H9 (cell line): ENCODE measurements at regions not wholly inside any gene's neighbourhood (a gene's known extent, or its start where the extent isn't known, plus 50 kb on each side); places are given as distances from the start of the nearest gene placed in this dataset.
"Not testable (repeated sequence)": the region's sequence is repeated elsewhere in the genome, so short reads cannot be mapped to it uniquely, and the experiment has no call there.

Source experiments
- DNase-seq: peaks from one replicate; pipeline ENCODE4 v3.0.0-alpha.2; 2017
- H2AFZ ChIP-seq: one replicate; pipeline ENCODE4 v1.6.1; 2013; ENCODE audit warnings: mild to moderate bottlenecking, low read length, control low read depth, moderate library complexity
- H2AK5ac ChIP-seq: 2 replicates; pipeline ENCODE4 v1.6.1; 2013; ENCODE audit warnings: low read length, control low read depth, mixed read lengths; ENCODE audit not compliant: insufficient read length
- H2BK120ac ChIP-seq: one replicate; pipeline ENCODE4 v1.6.1; 2013; ENCODE audit warnings: low read depth, mild to moderate bottlenecking, low read length, control low read depth, inconsistent platforms; ENCODE audit not compliant: poor library complexity, severe bottlenecking
- H2BK12ac ChIP-seq: 2 replicates; pipeline ENCODE4 v1.6.1; 2013; ENCODE audit warnings: low read length, control low read depth, mixed read lengths, low read depth; ENCODE audit not compliant: insufficient read length
- H2BK15ac ChIP-seq: 2 replicates; pipeline ENCODE4 v1.6.1; 2013; ENCODE audit warnings: low read depth, low read length, control low read depth
- H2BK20ac ChIP-seq: one replicate; pipeline ENCODE4 v1.6.1; 2013; ENCODE audit warnings: low read depth, mild to moderate bottlenecking, low read length, control low read depth, inconsistent platforms; ENCODE audit not compliant: poor library complexity, severe bottlenecking
- H2BK5ac ChIP-seq: 2 replicates; pipeline ENCODE4 v1.6.1; 2013; ENCODE audit warnings: low read length, control low read depth, mixed read lengths; ENCODE audit not compliant: insufficient read length
- H3K14ac ChIP-seq: 2 replicates; pipeline ENCODE4 v1.6.1; 2013; ENCODE audit warnings: low read length, control low read depth; ENCODE audit not compliant: insufficient read depth
- H3K18ac ChIP-seq: 2 replicates; pipeline ENCODE4 v1.6.1; 2013; ENCODE audit warnings: low read depth, mild to moderate bottlenecking, mixed read lengths, low read length, control low read depth; ENCODE audit not compliant: insufficient read length
- H3K23ac ChIP-seq: 2 replicates; pipeline ENCODE4 v1.6.1; 2013; ENCODE audit warnings: low read length, control low read depth, mixed read lengths, low read depth; ENCODE audit not compliant: insufficient read length
- H3K23me2 ChIP-seq: 2 replicates; pipeline ENCODE4 v1.6.1; 2013; ENCODE audit warnings: low read depth, mild to moderate bottlenecking, mixed read lengths, low read length, control low read depth; ENCODE audit not compliant: insufficient read length, poor library complexity, severe bottlenecking
- H3K27ac ChIP-seq: 2 replicates; pipeline ENCODE4 v1.5.1; 2013; ENCODE audit warnings: low read length, control low read depth, mixed read lengths, low read depth; ENCODE audit not compliant: insufficient read length
- H3K27me3 ChIP-seq: 2 replicates; pipeline ENCODE4 v1.6.1; 2013; ENCODE audit warnings: low read length, control low read depth, inconsistent platforms; ENCODE audit not compliant: insufficient read depth
- H3K4ac ChIP-seq: 2 replicates; pipeline ENCODE4 v1.6.1; 2013; ENCODE audit warnings: low read depth, mild to moderate bottlenecking, control low read depth, inconsistent platforms, low read length, moderate library complexity
- H3K4me1 ChIP-seq: 2 replicates; pipeline ENCODE4 v1.6.1; 2013; ENCODE audit warnings: low read length, control low read depth, inconsistent platforms; ENCODE audit not compliant: insufficient read depth
- H3K4me2 ChIP-seq: 2 replicates; pipeline ENCODE4 v1.6.1; 2013; ENCODE audit warnings: low read length, control low read depth, mixed read lengths; ENCODE audit not compliant: insufficient read length, insufficient read depth
- H3K56ac ChIP-seq: 2 replicates; pipeline ENCODE4 v1.6.1; 2013; ENCODE audit warnings: low read depth, mild to moderate bottlenecking, mixed read lengths, low read length, control low read depth; ENCODE audit not compliant: insufficient read length
- H3K79me1 ChIP-seq: 2 replicates; pipeline ENCODE4 v1.6.1; 2013; ENCODE audit warnings: low read depth, mild to moderate bottlenecking, moderate library complexity, low read length, control low read depth, inconsistent platforms; ENCODE audit not compliant: insufficient read depth, poor library complexity, severe bottlenecking
- H3K79me2 ChIP-seq: 2 replicates; pipeline ENCODE4 v1.6.1; 2013; ENCODE audit warnings: low read length, control low read depth, inconsistent platforms; ENCODE audit not compliant: insufficient read depth
- H3K9ac ChIP-seq: 2 replicates; pipeline ENCODE4 v1.6.1; 2013; ENCODE audit warnings: low read length, control low read depth, mixed read lengths; ENCODE audit not compliant: insufficient read length; ENCODE audit errors: extremely low read depth
- H3K9me3 ChIP-seq: one replicate; pipeline ENCODE4 v1.6.1; 2013; ENCODE audit warnings: low read depth, low read length, inconsistent platforms; ENCODE audit not compliant: control insufficient read depth
- H3T11ph ChIP-seq: one replicate; pipeline ENCODE4 v1.6.1; 2013; ENCODE audit warnings: mild to moderate bottlenecking, low read length, control low read depth, inconsistent platforms
- H4K20me1 ChIP-seq: one replicate; pipeline ENCODE4 v1.6.1; 2013; ENCODE audit not compliant: control insufficient read depth, insufficient read length, insufficient read depth
- H4K5ac ChIP-seq: 2 replicates; pipeline ENCODE4 v1.6.1; 2013; ENCODE audit warnings: low read depth, mild to moderate bottlenecking, mixed read lengths, low read length, control low read depth; ENCODE audit not compliant: insufficient read length
- H4K8ac ChIP-seq: replicated peaks from 2 replicates; pipeline ENCODE4 v1.6.1; 2013; ENCODE audit warnings: low read length, control low read depth, mixed read lengths, low read depth; ENCODE audit not compliant: insufficient read length
- H4K91ac ChIP-seq: 2 replicates; pipeline ENCODE4 v1.6.1; 2013; ENCODE audit warnings: low read depth, mild to moderate bottlenecking, moderate library complexity, mixed read lengths, low read length, control low read depth; ENCODE audit not compliant: insufficient read length
- H3K27ac Mint-ChIP-seq, 3 experiments: 2 replicates in 2 of 3; 3 replicates in 1 of 3; pipeline ENCODE4 v1.8.0; 2020 to 2021; ENCODE audit warnings: mixed read lengths in 3 of 3, mild to moderate bottlenecking in 1 of 3, moderate library complexity in 1 of 3
- H3K27me3 Mint-ChIP-seq: 2 replicates; pipeline ENCODE4 v1.8.0; 2021; ENCODE audit warnings: low read depth, mild to moderate bottlenecking, moderate library complexity, mixed read lengths
- H3K36me3 Mint-ChIP-seq, 3 experiments: 2 replicates in 2 of 3; 3 replicates in 1 of 3; pipeline ENCODE4 v1.8.0; 2020 to 2021; ENCODE audit warnings: low read depth in 3 of 3, mixed read lengths in 3 of 3; ENCODE audit not compliant: insufficient read depth in 1 of 3
- H3K4me1 Mint-ChIP-seq, 2 experiments: 2 replicates each; pipeline ENCODE4 v1.8.0; 2020; ENCODE audit warnings: mixed read lengths in 2 of 2
- H3K4me3 Mint-ChIP-seq, 2 experiments: 2 replicates in 1 of 2; 3 replicates in 1 of 2; pipeline ENCODE4 v1.8.0; 2020 to 2021; ENCODE audit warnings: mild to moderate bottlenecking in 2 of 2, mixed read lengths in 2 of 2, moderate library complexity in 1 of 2
- H3K9me3 Mint-ChIP-seq, 2 experiments: 2 replicates in 1 of 2; 3 replicates in 1 of 2; pipeline ENCODE4 v1.8.0; 2020; ENCODE audit warnings: mild to moderate bottlenecking in 2 of 2, mixed read lengths in 2 of 2, moderate library complexity in 1 of 2
- WGBS: extraction: QIAGEN DNeasy Blood & Tissue Kit; methylation state at CpG from one replicate; pipeline ENCODE4 v1.1.7; 2013; ENCODE audit warnings: missing lambda C conversion rate, low lambda C conversion rate, mixed read lengths; ENCODE audit not compliant: insufficient read length; ENCODE audit errors: extremely low coverage; 5-methylcytosine and 5-hydroxymethylcytosine counted together
- TF ChIP-seq, protein P1 (sequence below): fragments of 200-600 bp; sonication (generic); conservative IDR thresholded peaks from 3 replicates; pipeline ENCODE4 v1.8.0; 2021; ENCODE audit warnings: antibody characterized with exemption, mild to moderate bottlenecking

DNA sequence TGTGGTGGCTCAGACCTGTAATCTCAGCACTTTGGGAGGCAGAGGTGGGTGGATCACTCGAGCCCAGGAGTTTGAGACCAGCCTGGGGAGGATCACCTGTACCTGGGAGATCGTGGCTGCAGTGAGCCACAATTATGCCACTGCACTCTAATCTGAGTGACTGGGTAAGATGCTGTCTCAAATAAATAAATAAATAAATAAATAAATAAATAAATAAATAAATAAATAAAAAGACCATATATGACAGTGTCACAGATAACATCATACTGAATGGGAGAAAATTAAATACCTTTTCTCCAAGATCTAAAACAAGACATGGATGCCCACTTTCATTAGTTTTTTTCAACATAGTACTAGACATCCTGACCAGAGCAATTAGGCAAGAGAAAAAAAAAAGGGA is 182.8 kb downstream of the FAM47A start:
- Histone ChIP-seq H3K4me1 (no peaks in the 10 kb centered on the region), H2BK5ac (no peak overlapping the region), H3T11ph (no peak overlapping the region), H3K23ac (no peak overlapping the region), H2AFZ (no peak overlapping the region), H4K8ac (no peak overlapping the region), H3K4ac (no peak overlapping the region), H3K79me2 (no peaks in the 10 kb centered on the region), H3K4me2 (no peak overlapping the region), H3K27me3 (no peaks in the 10 kb centered on the region), H4K5ac (no peak overlapping the region), H2BK120ac (no peak overlapping the region), H3K23me2 (no peaks in the 10 kb centered on the region), H4K91ac (no peak overlapping the region), H2BK20ac (no peak overlapping the region), H3K27ac (no peak overlapping the region), H3K9me3 (no peaks in the 10 kb centered on the region), H2BK12ac (no peak overlapping the region), H3K9ac (no peak overlapping the region), H4K20me1 (no peaks in the 10 kb centered on the region), H3K56ac (no peak overlapping the region), H3K79me1 (no peaks in the 10 kb centered on the region), H2BK15ac (no peak overlapping the region), H3K18ac (no peak overlapping the region), H3K14ac (no peak overlapping the region), H2AK5ac (no peak overlapping the region)
- TF ChIP-seq, protein P1, sequence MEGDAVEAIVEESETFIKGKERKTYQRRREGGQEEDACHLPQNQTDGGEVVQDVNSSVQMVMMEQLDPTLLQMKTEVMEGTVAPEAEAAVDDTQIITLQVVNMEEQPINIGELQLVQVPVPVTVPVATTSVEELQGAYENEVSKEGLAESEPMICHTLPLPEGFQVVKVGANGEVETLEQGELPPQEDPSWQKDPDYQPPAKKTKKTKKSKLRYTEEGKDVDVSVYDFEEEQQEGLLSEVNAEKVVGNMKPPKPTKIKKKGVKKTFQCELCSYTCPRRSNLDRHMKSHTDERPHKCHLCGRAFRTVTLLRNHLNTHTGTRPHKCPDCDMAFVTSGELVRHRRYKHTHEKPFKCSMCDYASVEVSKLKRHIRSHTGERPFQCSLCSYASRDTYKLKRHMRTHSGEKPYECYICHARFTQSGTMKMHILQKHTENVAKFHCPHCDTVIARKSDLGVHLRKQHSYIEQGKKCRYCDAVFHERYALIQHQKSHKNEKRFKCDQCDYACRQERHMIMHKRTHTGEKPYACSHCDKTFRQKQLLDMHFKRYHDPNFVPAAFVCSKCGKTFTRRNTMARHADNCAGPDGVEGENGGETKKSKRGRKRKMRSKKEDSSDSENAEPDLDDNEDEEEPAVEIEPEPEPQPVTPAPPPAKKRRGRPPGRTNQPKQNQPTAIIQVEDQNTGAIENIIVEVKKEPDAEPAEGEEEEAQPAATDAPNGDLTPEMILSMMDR = no peak
- peaks cover 12 to 26% (median 15%) of the 10 kb centered on the region in 3 experiments; a peak in 6 of 7 replicates for H3K36me3 Mint-ChIP-seq
- WGBS = no CpG with 5 or more reads among the region's 2 CpGs
- H3K4me1 Mint-ChIP-seq = peaks cover 3 to 4% of the 10 kb centered on the region in 2 experiments; a peak in 1 of 4 replicates
- no peak overlapping the region for H3K4me3 Mint-ChIP-seq
- H3K27me3 Mint-ChIP-seq = no peaks in the 10 kb centered on the region; the same call in 1 of the 2 replicates
- H3K9me3 Mint-ChIP-seq = peaks cover 32 to 73% of the 10 kb centered on the region in 2 experiments
- H3K27ac Mint-ChIP-seq = no peak overlapping the region
- DNase-seq = no peak

DNA sequence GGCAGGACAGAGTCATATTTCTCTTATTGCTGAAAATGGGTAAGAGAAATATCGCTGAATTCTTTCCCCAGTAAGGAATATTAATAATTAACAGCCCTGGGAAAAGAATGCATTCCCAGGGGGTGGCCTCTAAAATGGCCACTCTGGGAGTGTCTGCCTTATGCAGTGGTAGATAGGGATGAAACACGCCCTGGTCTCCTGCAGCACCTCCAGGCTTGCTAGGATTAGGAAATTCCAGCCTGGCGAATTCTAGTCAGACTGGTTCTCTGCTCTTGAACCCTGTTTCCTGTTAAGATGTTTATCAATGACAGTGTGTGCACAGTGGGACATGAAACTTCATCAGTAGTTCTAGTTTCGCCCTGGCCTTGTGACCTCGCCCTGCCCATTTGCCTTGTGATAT is 205.9 kb downstream of the FAM47A start:
- not testable (repeated sequence) for H3K18ac ChIP-seq, H3K4ac ChIP-seq, H3K79me2 ChIP-seq, H4K91ac ChIP-seq, H3K9ac ChIP-seq, H4K20me1 ChIP-seq, H3K23me2 ChIP-seq, H3K4me1 Mint-ChIP-seq, H3K27ac Mint-ChIP-seq, H3K79me1 ChIP-seq, H3T11ph ChIP-seq, H3K14ac ChIP-seq, H3K27me3 Mint-ChIP-seq, H2BK20ac ChIP-seq, H4K5ac ChIP-seq, H3K27ac ChIP-seq, H2AFZ ChIP-seq, H3K4me2 ChIP-seq, DNase-seq, H2BK120ac ChIP-seq, H3K27me3 ChIP-seq, H2BK12ac ChIP-seq, H3K9me3 ChIP-seq, H4K8ac ChIP-seq, H2AK5ac ChIP-seq, H3K4me1 ChIP-seq, H3K56ac ChIP-seq, H3K23ac ChIP-seq, H2BK5ac ChIP-seq, H3K4me3 Mint-ChIP-seq, H2BK15ac ChIP-seq
- peaks cover 12 to 44% (median 19%) of the 10 kb centered on the region in 3 experiments for H3K36me3 Mint-ChIP-seq
- H3K9me3 Mint-ChIP-seq = peaks cover 40 to 80% of the 10 kb centered on the region in 2 experiments
- no CpG with 5 or more reads among the region's 5 CpGs for WGBS
